Psoas muscle (tissue), 7 donors: ENCODE measurements at regions not wholly inside any gene's neighbourhood (a gene's known extent, or its start where the extent isn't known, plus 50 kb on each side); places are given as distances from the start of the nearest gene placed in this dataset.

Experiments
- ATAC-seq, 4 donors: fragments of 200-7000 bp; cut with Tn5 transposase; one replicate each; pipeline ENCODE4 v1.9.1; 2020; ENCODE audit warnings: moderate library complexity in 3 of 4, mild to moderate bottlenecking in 2 of 4
- DNase-seq, 2 donors: peaks; one replicate each; pipeline ENCODE4 v3.0.0-alpha.2; 2020
- H3K27ac ChIP-seq: fragments of 200-600 bp; one replicate; pipeline ENCODE4 v1.8.0; 2022
- H3K27me3 ChIP-seq, 3 donors: fragments of 200-600 bp in 1 of 3; one replicate each; pipeline versions ENCODE4 v1.6.1 to v1.8.0; 2013 to 2022; ENCODE audit warnings: low read length in 2 of 3, mild to moderate bottlenecking in 2 of 3, moderate library complexity in 1 of 3; ENCODE audit not compliant: insufficient read depth in 3 of 3
- H3K36me3 ChIP-seq, 2 donors: fragments of 200-600 bp in 1 of 2; one replicate each; pipeline versions ENCODE4 v1.6.1 to v1.8.0; 2013 to 2022; ENCODE audit warnings: low read depth in 1 of 2, mild to moderate bottlenecking in 1 of 2, moderate library complexity in 1 of 2; ENCODE audit not compliant: insufficient read depth in 1 of 2
- H3K4me1 ChIP-seq: fragments of 200-600 bp; one replicate; pipeline ENCODE4 v1.8.0; 2022
- H3K4me3 ChIP-seq: fragments of 200-600 bp; one replicate; pipeline ENCODE4 v1.8.0; 2022; ENCODE audit warnings: mild to moderate bottlenecking
- H3K9me3 ChIP-seq: fragments of 200-600 bp; one replicate; pipeline ENCODE4 v1.8.0; 2022
- CTCF ChIP-seq: fragments of 200-600 bp; IDR thresholded peaks from one replicate; pipeline ENCODE4 v1.8.0; 2022; ENCODE audit warnings: antibody characterized with exemption
- WGBS, 3 donors: extraction: QIAGEN DNeasy Blood & Tissue Kit; methylation state at CpG; one replicate each; pipeline versions ENCODE4 v1.1.6 to v1.1.7; 2013; 5-methylcytosine and 5-hydroxymethylcytosine counted together
- intact Hi-C, 2 donors: fragments of 100-400 bp; cut with DNase I; formaldehyde crosslinking; loops; one replicate each; pipeline versions ENCODE4 v1.11.0 to v1.14.2; 2022
- donor health status: healthy with polysubstance abuse.
- donor health status: DM: no; HTN: no; CAD: no; lungs with moderate emphysema.
- donor health status: Bipolar disorder and iron deficiency.
- donor health status: healthy.
- donor health status: DM: yes; HTN: yes; CAD: no.
- donor health status: DM: no; HTN: no; CAD: no.
- donor health status: DM: yes; HTN: yes; CAD: no.

- no peak overlapping the region for H3K4me3 ChIP-seq
- no peaks in the 10 kb centered on the region for H3K36me3 ChIP-seq
- no peak for TF ChIP-seq CTCF
- H3K27ac ChIP-seq = no peak overlapping the region
- no peaks in the 10 kb centered on the region for H3K27me3 ChIP-seq
- intact Hi-C loops = no loop called here
- 77 to 87% (median 86%) methylated on average over 3 of the region's 3 CpGs for WGBS, 3 donors
- no peaks in the 10 kb centered on the region for H3K9me3 ChIP-seq
- no peak for ATAC-seq
- DNase-seq = no peak
- no peaks in the 10 kb centered on the region for H3K4me1 ChIP-seq
These were observed 140.3 kb upstream of the IQSEC1 start for GRCh38 chr3:13213490-13213889.

- Histone ChIP-seq H3K4me1 (no peaks in the 10 kb centered on the region), H3K27me3 (peaks cover 0 to 8% (median 0%) of the 10 kb centered on the region in 3 donors), H3K27ac (no peak overlapping the region), H3K36me3 (no peaks in the 10 kb centered on the region), H3K4me3 (no peak overlapping the region), H3K9me3 (no peaks in the 10 kb centered on the region)
- peak in 1 of 2 donors; percentile 16 for DNase-seq
- no peak for TF ChIP-seq CTCF
- intact Hi-C loops = no loop called here
- ATAC-seq = no peak
- WGBS, 3 donors = 84 to 94% (median 87%) methylated on average over 16 of the region's 16 CpGs
These were observed 138.5 kb upstream of the IQSEC1 start for GRCh38 chr3:13211605-13212210.

- Histone ChIP-seq H3K36me3 (no peaks in the 10 kb centered on the region), H3K4me1 (no peaks in the 10 kb centered on the region), H3K4me3 (no peak overlapping the region), H3K27ac (no peak overlapping the region), H3K27me3 (peaks cover 0 to 8% (median 0%) of the 10 kb centered on the region in 3 donors), H3K9me3 (no peaks in the 10 kb centered on the region)
- ATAC-seq (peak in 2 of 4 donors; percentile 9), DNase-seq (peak in 1 of 2 donors; percentile 12)
- TF ChIP-seq CTCF = no peak
- 75 to 83% (median 79%) methylated on average over 22 of the region's 22 CpGs for WGBS, 3 donors
- intact Hi-C loops = no loop called here
These were observed 137.2 kb upstream of the IQSEC1 start for GRCh38 chr3:13210221-13210975.

GRCh38 chr3:13209634-13209997, 136.4 kb upstream of the IQSEC1 start:
- H3K9me3 ChIP-seq = no peaks in the 10 kb centered on the region
- no peaks in the 10 kb centered on the region for H3K4me1 ChIP-seq
- ATAC-seq (no peak), DNase-seq (peak in 1 of 2 donors; percentile 23)
- intact Hi-C loops = no loop called here
- H3K4me3 ChIP-seq = no peak overlapping the region
- H3K36me3 ChIP-seq = no peaks in the 10 kb centered on the region
- peaks cover 0 to 11% (median 0%) of the 10 kb centered on the region in 3 donors for H3K27me3 ChIP-seq
- 52 to 55% (median 53%) methylated on average over 6 of the region's 6 CpGs for WGBS, 3 donors
- H3K27ac ChIP-seq = no peak overlapping the region
- TF ChIP-seq CTCF = no peak
